Fibroblast of skin of scalp (primary cell): ENCODE measurements at regions not wholly inside any gene's neighbourhood (a gene's known extent, or its start where the extent isn't known, plus 50 kb on each side); places are given as distances from the start of the nearest gene placed in this dataset.

Source experiments
- DNase-seq: peaks from one replicate; pipeline ENCODE4 v3.0.0-alpha.2; 2013

DNA sequence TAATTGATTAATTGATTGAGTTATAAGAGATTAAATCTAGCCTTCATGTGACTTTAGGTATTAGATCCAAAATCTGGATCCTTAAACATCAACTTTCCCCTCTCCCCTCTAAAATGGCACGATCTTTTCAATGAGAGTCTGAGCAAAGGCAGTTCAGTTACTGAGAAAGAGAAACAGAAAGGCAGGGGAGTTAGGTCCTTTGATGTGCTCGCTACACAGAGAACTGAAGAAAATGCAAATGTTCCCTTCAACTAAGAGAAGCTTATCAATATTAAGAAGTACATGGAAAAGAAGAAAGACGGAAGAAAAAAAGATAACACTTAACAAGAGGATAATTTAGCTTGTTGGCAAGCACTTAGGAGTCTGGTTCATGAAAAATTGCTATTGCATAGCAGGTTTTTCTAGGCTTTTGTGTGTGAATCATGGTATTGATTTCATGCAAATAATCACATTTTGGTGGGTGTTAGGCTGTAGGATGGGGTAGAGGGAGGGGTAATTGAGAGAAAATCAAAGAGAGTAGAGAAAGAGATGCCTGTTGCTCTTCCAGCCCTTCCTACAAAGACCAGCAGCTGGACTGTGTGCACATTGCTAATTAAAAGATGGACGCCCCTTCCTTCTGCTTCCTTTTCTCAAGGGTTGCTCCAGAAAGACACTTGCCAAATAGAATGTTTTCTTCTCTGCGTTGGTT lies 307.6 kb upstream of the PLXNA2 start:
- DNase-seq: no peak

DNA sequence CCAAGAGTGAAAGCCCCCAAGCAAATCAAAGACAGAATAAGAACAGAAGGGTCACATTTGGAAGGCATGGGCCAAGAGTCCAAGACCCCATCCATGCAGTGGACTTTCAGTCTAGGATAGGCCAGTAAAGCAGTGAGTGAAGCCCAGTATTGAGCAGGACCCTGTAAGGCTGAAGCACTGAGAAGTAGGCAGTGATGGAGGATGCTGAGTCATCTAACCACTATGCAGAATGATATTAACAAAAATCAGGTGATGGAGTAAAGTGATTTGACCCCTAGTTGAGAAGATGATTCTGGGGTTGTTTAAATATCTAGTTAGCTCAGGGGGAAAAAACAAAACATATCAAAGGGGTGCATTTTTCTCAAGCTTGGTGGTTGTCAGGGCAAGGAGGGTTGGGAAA lies 308.7 kb upstream of the PLXNA2 start:
- no peak for DNase-seq

DNA sequence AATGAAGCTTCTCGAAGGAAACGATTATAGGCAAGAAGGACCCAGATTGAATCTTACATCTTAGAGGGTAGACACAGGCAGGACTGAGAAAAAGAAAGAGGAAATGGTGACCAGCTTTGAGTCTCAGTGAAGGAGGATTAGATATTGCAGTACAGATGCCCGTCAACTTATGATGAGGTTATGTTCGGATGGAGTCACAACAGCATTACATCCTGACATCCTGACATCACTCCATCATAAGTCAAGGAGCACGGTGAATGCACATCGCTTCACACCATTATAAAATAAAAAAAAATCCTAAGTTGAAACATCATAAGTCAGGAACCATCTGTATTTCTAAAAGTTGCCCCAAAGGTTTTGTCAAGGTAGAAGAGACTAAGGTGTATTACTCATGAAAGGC lies 312.3 kb upstream of the PLXNA2 start:
- no peak for DNase-seq

DNA sequence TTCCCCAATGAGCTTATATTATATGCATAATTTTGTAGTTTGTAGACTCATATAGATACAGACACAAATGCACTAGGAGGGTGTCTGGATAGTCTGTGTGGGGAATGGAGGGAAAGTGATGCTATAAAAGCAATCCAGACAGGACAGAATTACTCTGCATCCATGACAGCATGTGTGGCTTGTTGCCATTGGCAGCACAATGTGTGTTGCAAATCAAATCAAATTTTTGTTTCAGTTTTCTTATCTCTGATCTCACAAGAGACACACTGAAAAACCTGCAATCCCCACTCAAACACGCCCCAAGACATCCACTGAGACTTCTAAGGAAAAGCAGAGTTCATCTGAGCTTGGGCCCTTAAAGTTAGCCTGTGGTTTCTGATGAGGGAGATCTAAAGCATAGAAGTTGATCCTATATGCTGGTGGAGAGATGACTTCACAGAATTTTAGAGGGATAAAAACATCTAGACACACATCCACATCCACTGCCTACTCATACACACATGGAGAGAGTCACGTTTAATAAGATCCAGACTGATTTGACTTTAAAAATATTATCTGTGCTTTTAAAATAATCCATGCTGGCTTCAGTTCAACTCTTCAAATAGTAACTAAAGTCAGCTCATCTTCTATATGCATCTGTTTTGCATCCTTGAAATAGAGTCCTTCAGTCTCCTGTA lies 313.0 kb upstream of the PLXNA2 start:
- no peak for DNase-seq

DNA sequence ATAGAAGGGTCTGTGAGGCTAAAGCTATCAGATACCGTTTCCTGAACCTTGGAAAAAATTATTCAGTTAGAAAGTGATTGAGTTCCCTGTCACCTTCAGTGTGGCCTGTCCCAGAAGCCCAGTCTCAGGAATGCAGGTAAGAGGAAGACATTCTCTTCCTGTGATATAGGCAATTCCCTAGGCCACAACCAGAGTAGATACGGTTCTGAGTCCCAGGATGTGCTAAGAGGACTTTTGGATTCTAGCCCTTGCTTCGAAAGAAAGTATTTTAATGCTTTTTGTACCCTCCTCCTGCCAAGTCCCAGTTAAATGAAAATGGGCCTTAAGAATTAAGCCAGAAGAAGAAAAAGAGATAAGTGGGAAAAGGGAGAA lies 313.5 kb upstream of the PLXNA2 start:
- no peak for DNase-seq

DNA sequence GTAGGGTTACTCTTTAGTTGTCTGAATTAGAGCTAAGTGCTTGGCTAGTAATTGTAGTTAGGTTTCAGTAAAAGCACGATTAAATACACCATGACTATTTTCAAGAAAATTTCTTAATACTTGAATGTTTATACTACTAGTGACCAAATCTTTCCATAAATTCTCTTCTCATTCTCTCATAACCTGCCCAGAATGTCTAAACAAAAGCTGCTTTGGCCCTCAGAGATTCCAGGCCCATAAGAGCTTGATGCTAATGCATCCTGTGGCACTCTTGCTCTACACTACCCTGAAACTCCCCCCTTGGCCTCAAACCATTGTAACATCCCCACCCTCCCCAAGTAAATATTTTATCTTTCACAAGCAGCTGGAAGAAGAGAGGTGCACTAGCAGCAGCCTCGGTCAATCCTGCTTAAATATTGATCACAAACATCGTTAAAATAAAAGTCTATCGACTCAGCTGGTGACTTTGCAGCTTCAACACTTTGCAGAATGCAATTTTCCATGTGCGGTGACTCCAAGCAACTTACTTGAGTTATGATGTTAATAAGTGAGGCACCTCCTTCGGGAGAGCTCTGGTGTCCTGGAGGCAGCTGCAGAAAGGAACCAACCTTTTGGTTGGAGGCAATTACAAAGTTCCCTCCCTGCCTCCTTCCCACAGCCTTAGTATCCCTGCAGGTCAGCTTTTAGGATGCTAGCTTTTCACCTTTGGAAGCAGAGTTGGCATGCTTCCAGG lies 315.6 kb upstream of the PLXNA2 start:
- DNase-seq: no peak

DNA sequence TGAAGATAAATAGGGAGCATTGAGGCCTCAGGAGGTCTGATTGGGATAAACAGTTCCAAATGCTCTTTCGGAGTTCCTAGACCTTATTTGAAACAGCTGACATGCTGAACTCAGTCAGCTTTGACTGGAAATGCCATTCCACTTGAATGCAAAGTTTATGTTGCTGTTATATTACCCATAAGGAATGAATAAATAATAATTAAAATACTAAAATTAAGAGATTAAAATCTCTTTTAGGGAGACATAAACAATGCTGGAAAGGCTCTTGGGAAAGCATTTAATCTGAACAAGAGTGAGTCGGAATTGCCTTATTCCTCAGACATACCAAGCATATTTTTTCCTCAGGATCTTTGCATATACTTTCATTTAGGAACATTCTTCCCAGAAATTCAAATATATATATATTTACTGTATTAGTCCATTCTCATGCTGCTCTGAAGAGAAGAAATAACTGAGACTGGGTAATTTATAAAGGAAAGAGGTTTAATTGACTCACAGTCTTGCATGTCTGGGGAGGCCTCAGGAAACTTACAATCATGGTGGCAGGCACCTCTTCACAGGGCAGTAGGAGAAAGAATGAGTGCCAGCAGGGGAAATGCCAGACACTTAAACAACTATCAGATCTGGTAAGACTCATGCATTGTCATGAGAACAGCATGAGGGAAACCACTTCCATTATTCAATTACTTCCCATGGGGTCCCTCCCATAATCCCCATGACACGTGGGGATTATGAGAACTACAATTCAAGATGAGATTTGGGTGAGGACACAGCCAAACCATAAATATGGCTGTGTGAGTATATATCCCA lies 318.2 kb upstream of the PLXNA2 start:
- DNase-seq: peak; percentile 61

DNA sequence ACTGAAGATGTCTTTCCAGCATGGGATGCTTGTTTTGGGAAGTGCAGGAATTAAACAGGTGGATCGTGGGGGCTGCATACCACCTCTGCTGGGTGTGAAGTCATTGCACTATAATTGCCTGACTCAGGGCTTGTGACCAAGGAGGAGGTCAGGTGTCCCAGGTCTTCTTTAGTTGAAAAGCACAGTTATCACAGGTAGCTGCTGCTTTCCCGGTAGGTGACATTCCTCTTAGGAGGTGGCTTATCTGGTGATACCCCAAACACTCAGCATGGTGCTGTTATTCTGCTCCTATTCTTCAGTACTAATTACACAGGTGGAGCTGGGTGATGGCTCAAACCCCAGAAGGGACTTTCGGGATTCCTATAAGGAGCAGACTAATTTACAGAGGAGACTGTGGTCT lies 320.3 kb upstream of the PLXNA2 start:
- no peak for DNase-seq

DNA sequence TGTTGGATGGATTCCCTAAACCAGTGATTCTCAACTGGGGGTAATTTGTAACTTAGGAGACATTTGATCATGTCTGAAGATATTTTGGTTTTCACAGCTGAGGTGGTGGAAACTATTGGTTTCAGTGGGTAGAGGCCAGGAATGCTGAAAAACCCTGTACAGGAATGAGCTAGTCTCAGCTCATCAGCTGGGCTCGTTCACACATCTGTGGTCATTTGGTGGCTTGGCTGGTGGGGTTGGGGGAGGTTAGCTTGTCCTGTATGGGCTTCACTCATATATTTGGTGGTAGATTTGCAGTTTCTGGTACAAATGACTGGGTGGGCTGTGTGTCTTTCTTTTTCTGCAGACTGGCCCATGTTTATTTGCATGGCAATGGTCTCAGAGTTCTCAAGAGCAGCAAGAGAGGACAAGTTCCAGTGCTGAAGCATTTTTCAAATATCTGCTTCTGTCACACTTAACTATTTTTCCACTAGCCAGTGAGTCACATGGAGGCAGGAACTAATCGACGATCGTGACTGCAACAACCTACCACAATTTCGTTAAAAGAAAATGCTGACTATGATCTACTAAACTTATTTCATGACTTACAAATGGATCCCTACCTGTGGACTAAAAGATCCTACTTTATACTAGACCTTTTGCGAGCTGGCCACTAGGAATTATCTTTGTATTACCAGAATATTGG lies 321.7 kb upstream of the PLXNA2 start:
- DNase-seq: peak; percentile 24

DNA sequence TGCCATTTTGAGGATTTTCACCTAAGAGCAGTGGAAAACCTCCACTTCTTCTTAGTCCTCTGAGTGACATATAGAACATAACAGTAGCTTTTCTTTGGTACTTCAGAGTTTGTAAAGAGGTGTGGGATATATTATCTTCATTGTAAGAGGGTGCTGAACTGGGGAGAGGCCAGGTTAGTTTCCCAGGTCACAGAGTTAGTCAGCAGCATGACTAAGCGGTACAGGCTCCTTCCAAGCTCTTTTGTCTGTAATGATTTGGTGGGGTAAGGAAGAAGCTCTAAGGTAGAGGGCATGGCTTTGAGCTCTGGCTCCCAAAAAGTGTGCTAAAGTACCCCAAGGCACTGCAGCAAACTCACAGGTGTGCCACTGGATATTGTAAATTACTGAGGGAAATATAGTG lies 325.0 kb upstream of the PLXNA2 start:
- DNase-seq: no peak

DNA sequence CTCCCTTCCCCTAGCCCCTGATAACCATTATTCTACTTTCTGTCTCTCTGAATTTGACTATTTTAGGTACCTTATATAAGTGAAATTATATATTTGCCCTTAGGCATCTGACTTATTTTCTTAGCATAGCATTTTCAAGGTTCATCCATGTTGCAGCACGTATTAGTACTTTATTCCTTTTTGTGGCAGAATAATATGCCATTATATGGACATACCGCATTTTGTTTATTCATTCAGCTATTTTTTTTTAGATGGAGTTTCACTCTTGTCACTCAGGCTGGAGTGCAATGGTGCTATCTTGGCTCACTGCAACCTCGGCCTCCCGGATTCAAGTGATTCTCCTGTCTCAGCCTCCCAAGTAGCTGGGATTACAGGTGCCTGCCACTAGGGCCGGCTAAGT lies 326.2 kb upstream of the PLXNA2 start:
- no peak for DNase-seq

DNA sequence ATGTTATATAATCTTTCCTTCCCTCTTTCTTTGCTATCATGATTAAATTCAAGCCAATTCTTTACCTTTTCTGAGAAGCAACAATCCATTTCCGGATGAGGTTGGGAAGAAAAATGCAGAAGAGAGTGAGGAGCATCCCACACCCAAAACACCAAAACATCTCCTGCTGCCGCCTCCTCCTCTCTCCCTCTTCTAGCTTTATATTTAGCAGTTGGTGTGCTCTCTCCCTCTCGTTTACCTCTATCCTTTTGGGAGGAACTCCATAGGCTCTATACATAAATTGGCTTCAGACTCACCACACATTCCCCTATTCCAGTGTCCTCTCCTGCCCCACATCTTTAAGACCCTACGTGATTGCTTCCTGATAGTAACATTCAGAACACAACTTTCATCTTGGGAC lies 332.2 kb upstream of the PLXNA2 start:
- DNase-seq: no peak

DNA sequence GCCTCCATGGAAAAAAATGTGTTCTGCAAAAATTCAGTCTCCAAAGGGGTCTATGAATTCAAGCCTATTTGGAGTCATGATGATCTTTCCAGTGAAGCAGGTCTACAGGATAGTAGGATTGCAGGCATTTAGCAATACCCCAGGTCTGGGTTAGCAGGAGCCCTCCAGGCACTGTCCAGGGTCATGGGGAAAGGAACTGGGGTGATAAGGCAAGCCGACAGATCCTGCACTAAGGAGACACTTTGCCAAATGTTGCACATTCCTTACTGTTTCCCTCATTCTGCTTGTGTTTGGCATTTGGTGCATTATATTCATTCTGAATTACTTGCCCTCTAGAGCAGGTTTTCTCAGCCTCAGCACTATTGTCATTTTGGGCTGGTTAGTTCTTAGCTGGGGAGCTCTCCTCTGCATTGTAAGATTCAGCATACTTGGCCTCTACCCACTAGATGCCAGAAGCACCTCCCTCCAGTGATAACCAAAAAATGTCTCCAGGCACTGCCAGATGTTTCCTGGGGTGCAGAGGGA lies 333.3 kb upstream of the PLXNA2 start:
- DNase-seq: no peak

DNA sequence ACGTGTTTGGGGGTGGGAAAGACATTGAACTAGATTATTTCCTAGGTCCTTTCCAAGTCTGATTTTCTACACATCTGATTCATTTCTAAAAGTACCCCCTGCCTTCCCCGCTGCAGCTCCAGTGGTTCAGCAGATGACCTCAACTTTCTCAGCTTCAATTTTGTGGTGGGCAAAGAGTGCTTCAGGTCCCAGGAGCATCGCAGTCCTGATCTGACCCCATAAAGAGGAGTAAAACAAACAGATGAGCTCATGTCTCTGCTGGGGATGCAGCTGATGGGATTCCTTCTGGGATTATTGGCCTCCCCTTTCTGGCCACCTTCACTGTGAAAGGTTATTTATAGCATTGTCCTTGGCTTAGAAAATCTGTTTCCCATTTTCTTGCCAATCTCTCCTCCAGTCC lies 337.0 kb upstream of the PLXNA2 start:
- peak; percentile 66 for DNase-seq

DNA sequence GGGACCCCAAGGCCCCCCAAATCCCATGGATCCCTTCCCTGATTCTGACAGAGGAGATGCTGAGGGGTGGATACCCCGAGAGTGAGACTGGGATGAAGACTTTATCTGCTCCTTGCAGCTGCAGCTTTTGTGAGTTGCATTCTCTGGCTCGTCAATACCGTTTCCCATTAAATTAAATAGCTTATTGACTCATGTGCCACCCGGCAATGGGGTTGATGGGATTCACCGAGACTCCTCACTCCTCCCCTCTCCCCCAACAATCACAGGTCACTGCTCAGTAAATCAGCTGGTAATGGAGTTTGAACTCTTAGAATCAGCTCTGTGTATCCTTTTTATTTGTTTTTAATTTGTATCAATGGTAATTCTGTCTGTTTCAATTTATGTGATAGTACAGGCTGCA lies 337.5 kb upstream of the PLXNA2 start:
- no peak for DNase-seq

DNA sequence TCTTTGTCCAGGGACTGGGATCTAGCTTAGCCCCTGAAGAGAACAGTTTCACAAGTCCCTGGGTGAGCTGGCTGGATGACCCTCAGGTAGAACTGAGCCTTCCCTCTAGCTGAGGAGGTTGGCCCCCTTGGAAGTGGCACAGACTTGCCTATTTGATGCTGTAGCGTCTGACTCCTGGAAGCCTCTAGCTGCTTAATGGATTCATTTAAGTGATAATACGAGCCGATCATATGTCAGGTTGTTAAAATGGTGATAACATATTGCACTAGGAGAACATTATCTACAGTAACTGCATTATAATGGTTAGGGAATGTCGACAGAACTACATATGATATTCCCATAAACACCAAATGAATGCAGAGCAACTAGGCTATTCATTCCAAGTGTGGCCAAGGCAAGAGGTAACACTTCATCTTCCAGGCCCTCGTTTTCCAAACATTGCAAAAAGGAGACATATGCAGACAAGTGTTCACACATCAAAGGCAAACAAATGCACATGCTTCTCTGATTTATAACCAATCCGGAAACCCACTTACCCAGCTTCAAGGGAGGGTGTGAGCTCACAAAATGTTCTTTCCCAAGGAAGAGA lies 340.1 kb upstream of the PLXNA2 start:
- DNase-seq: no peak

DNA sequence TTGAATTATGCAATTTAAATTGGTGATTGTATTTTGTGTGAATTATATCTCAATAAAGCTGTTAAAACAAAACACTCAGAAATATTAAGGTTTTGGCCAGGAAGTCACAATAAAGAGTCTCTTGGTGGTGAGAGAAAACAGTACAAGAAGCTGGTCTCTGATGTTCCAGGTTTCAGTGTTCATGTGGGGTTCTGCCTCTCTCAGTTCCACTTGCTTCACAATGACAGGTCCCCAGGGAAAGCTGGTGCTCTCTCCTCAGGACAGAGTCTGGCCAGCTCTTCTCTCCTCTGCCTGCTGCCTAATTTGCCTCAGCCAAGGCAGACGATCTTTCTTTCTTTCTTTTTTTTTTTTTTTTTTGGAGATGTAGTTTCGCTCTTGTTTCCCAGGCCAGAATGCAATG lies 342.9 kb upstream of the PLXNA2 start:
- no peak for DNase-seq

DNA sequence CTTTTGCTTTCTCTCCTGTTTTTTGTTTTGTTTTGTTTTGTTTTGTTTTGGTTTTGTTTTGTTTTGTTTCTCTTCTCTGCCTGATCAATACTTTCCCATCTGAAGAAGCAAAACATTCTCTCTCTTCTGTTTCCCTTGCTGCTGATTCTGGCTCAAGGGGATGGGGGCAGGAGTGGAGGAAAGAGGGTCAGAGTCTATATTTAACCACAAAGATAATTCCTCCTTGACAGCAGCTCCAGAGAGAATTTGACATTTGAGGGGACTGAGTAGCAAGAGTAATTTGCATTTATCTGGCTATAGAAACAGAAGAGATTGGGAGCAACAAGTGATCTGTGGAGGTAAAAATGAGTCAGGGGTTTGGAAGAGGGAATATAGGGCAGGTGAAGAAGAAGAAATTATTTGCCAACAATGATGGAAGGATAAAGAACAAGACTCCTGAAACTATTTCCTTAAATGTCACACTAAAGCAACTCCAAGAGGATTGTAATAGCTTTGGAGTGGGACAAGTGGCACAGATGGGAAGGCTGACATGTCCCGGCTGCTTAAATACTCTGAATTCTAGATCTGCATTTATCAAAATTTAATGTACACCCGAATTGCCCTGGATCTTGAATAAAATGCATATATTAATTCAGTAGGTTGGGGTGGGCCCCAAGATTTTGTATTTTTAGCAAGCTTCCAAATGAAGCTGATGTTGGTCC lies 349.3 kb upstream of the PLXNA2 start:
- no peak for DNase-seq

DNA sequence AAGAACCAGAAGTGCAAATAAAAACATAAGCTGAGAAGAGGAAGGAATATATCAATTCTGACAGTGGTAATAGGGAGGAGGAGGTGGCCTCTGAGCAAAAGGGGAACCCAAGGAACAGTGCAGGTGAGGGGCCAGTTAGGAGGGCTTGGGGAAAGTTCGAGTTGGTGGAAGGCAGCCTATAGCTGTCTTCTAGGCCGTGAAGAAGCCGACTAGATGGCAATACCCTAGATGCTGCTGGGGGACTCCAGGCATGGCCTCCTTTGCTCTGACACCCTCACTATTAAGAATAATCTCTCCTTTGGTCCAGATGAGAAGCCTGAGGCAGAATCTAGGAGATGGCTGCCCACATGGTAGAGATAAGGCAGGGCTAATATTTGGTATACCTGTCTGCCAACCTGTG lies 351.1 kb upstream of the PLXNA2 start:
- DNase-seq: no peak

DNA sequence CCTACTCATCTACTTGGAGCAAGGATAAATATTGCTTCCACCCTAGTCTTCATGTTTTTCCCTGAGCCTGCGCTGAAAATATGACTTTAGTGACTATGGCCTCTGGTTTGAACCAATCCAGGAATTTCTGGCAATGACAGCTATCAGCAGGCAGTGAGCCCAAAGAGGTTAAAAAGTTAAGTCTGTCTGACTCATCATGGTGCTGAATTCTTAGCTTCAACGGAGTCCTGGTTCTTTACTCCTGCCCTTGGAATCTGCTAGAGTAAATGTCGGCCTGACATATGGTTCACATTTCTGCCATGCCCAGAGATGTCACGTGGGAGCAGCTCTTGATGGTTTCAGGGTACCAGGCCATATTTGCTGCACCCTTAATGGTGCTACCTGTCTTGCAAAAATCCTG lies 351.6 kb upstream of the PLXNA2 start:
- DNase-seq: peak; percentile 83

DNA sequence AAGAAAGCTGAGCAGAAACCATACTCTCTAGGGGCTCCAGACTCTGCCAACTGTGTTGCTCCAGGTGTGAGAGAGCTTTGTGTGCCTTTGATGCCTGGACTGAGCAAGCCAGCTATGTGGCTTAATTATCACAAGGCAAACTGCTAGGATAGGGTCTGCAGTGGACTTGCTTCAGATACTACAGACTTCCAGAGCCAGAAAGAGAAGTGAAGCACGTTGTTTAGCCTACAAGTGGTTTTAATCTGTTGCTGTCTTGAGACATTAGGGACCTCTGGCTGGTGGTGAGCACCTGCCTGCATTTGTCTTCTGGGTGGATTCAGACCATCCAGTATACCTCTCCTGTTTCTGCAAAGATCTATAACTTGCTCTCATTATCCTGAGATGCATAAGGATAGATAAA lies 353.4 kb upstream of the PLXNA2 start:
- no peak for DNase-seq
